ENCODE measurements at regions not wholly inside any gene's neighbourhood (a gene's known extent, or its start where the extent isn't known, plus 50 kb on each side); places are given as distances from the start of the nearest gene placed in this dataset.

GRCh38 chr6:91094341-91094740 is 507.5 kb upstream of the MAP3K7 start:
- no peak for DNase-seq (ENCODE audit: low spot score)
- no peak for TF ChIP-seq CTCF (IDR thresholded peaks at IDR 0.05)
- Histone ChIP-seq H3K27ac (no peak overlapping the region), H3K4me3 (no peak overlapping the region)

- no peak overlapping the region for H3K4me3 ChIP-seq
- TF ChIP-seq CTCF (IDR thresholded peaks at IDR 0.05) = no peak
- H3K27ac ChIP-seq = no peak overlapping the region
- no peak for DNase-seq (ENCODE audit: low spot score)
Measured at GRCh38 chr6:91088976-91089375, 502.1 kb upstream of the MAP3K7 start.

DNA sequence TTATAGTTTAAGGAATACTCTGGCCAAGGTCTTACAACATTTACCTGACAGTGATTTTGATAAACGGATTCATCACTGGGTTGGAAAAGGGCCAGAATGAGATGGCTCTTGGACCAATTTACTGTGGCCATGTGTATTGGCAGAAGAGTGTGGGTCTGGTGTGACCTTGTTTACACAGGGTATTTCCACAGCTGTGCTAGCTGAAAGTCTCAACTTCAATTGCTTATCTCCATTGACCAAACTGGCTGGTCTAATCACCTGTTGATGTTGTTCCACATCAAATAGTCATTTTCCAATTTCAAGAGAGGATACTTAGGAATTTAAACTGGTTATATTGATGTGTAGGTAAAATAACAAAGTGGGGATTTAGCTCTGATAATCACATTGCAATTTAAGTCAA is 501.6 kb upstream of the MAP3K7 start:
- H3K27ac ChIP-seq = no peak overlapping the region
- DNase-seq (ENCODE audit: low spot score) = no peak
- TF ChIP-seq CTCF (IDR thresholded peaks at IDR 0.05) = no peak
- no peak overlapping the region for H3K4me3 ChIP-seq

GRCh38 chr6:91087908-91088307 is 501.0 kb upstream of the MAP3K7 start:
- H3K27ac ChIP-seq = no peak overlapping the region
- no peak for TF ChIP-seq CTCF (IDR thresholded peaks at IDR 0.05)
- H3K4me3 ChIP-seq = no peak overlapping the region
- DNase-seq (ENCODE audit: low spot score) = no peak

DNA sequence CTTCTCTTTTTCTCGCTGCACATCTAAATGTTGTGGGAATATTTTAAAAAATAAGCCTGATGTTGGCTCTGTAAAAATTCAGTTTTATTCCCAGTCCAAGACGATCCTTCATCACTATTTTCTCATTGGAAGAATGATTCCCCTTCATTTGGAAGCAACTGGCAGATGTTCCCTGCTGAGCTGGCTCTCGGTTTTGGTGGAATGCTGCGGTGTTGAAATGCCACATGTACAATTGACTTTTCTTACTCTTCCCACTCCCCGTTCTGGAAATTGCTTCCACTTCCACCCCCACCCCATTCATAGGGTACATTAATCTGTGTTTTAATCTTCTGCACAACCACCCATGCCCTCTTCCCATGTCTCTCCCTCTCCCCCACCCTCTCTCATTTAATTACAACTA is 496.3 kb upstream of the MAP3K7 start:
- TF ChIP-seq CTCF (IDR thresholded peaks at IDR 0.05) = no peak
- H3K4me3 ChIP-seq = no peak overlapping the region
- no peak for DNase-seq (ENCODE audit: low spot score)
- H3K27ac ChIP-seq = no peak overlapping the region

DNA sequence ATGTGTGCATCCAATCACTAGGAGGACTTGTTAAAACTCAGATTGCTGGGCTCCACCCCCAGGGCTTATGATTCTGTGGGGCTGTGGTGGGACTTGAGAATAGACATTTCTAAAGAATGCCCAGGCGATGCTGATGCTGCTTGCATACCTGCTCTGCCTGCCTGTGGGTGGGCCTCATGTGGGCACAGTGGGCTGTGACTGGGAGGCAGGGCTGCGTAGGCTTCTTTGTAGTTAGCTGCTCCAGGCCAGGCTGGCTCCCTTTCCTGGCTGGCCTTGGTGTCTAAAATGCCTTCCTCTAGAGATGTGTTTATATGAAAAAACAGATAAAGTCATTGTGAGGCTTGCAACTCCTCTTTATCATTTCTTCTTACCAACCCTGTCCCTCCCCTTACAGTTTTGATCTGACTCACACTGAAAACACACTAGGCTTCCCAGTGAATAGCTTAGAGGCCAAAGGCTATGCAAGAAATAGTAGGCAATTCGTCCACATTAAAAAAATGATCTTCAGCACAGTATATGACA is 495.5 kb upstream of the MAP3K7 start:
- Histone ChIP-seq H3K27ac (no peak overlapping the region), H3K4me3 (no peak overlapping the region)
- TF ChIP-seq CTCF (IDR thresholded peaks at IDR 0.05) = no peak
- DNase-seq (ENCODE audit: low spot score) = no peak

DNA sequence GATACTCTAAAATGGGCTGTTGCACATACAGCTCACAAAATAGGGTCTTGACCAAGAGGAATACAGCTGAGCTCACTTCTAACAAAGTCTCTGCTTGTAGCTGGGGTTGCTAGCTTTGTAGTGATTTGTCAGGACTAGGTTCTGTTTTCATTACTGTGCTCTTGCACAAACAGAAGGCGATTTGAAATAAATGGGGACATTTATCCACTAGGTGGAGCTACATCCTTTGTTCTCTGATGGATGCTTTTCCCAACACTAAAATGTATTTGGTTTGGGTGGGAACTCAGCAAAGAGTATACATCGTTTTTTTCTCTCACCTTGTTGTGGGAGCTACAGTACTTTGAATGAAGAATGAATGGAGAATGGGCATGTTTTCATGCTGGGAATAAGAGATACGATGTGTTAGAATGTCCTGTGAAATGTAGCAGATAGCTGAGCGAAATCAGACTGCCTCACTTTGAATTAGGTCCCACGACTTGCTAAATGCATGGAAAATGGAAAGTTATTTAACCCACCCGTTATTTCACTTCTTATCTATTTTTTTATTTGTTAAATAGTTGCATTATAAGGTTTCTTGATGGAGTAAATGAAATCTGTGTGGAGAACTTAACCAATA is 494.7 kb upstream of the MAP3K7 start:
- Histone ChIP-seq H3K27ac (no peak overlapping the region), H3K4me3 (no peak overlapping the region)
- no peak for DNase-seq (ENCODE audit: low spot score)
- TF ChIP-seq CTCF (IDR thresholded peaks at IDR 0.05) = no peak
